Posterior vena cava (tissue), 2 donors: ENCODE measurements at regions not wholly inside any gene's neighbourhood (a gene's known extent, or its start where the extent isn't known, plus 50 kb on each side); places are given as distances from the start of the nearest gene placed in this dataset.

ENCODE experiments used
- DNase-seq: peaks from one replicate; pipeline ENCODE4 v3.0.0-alpha.2; 2020; ENCODE audit warnings: low spot score
- intact Hi-C, 2 donors: fragments of 100-400 bp; cut with DNase I; formaldehyde crosslinking; loops; one replicate each; pipeline versions ENCODE4 v1.14.1 to v1.14.2; 2022 to 2023
- donor health status: DM: yes; HTN: yes; CAD: no.
- donor health status: DM: yes; HTN: yes; CAD: no.

DNA sequence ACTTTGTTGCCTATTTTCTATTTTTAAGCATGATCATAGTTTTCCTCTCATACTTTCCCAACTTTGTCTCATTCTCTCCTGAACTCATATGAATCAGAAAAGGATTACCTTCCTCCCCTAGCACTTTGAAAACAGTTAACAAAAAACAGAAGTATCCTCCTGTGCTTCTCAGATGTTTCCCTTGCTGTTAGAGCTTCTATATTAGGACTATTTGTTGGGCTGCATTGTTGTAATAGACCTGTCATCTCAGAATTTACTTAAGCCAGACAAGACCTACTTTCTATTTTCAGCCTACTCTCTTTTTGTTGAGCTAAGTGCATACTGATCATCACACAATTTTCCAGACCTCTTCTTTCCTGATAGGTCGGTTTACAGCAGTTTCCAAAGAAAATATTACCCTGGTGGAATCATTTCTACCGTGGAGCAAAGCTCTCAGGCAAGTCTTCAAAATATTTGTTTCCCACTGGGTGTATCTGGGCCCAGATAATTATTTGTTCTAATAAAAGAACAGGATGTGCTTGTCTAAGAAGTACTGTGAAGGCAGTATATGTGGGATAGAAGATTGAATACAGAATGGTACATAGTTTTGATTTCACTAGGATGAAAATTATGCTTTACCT, 411.9 kb upstream of the KLF6 start:
- DNase-seq: no peak
- intact Hi-C loops: loop anchor here in 1 of 2 donors (5.0 to 10.0 kb wide), 2 partner anchors 382 to 950 kb away; no protein-coding TSS in a partner anchor

- intact Hi-C loops: loop anchor here in 1 of 2 donors (5.0 to 10.0 kb wide), 2 partner anchors 381 to 949 kb away; no protein-coding TSS in a partner anchor
Observed at GRCh38 chr10:4196183-4196582, 411.2 kb upstream of the KLF6 start.

GRCh38 chr10:4195213-4195612, 410.2 kb upstream of the KLF6 start:
- intact Hi-C loops: loop anchor here in 1 of 2 donors (5.0 to 10.0 kb wide), 2 partner anchors 380 to 948 kb away; no protein-coding TSS in a partner anchor
- DNase-seq: no peak

More at GRCh38 chr10:4196183-4196582, 411.2 kb upstream of the KLF6 start:
- no peak for DNase-seq

GRCh38 chr10:4194231-4194630, 409.2 kb upstream of the KLF6 start:
- intact Hi-C loops: loop anchor here in 1 of 2 donors (10.0 kb wide), 1 partner anchor 379 kb away; no protein-coding TSS in a partner anchor
- no peak for DNase-seq

DNA sequence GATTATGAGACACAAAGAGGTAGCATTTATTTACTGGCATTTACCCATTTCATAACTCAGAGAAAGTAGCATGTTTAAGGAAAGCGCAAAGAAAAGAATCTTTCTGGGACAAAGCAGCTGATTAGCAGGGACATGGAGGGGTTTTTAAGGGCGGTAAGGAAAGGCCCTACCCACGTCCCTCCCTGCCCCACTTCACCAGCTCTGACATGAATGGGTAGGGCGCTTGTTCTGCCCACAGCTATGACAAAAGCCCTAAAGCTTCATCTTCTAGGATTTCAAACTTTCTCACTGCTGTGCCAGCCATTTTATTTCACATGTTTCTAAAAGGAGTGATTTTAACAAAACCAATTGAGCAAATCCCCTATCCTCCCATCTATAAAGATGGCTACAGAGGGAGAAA, 406.9 kb upstream of the KLF6 start:
- intact Hi-C loops: loop anchor here in 1 of 2 donors (10.0 kb wide), 1 partner anchor 377 kb away; no protein-coding TSS in a partner anchor
- DNase-seq: no peak

DNA sequence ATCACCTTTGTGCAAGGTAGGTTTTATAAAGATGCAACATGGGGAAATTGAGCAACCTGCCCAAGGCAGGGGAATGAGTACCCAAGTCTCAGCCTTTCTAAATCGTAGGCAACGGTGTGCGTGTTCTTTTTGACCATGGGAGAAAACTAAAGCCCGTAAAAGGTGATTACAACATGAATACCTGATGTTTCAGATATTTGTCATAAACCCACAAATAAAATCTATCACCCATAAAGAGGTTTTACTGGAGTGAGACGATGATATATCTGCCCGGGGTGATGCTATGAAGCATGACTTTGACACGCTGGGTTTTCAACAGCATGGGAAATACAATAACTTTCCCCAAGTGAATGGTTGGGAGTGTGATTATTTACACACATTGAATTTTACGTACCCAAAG, 406.3 kb upstream of the KLF6 start:
- DNase-seq: no peak
- intact Hi-C loops: loop anchor here in 1 of 2 donors (10.0 kb wide), 1 partner anchor 377 kb away; no protein-coding TSS in a partner anchor

GRCh38 chr10:4190876-4191275, 405.9 kb upstream of the KLF6 start:
- no peak for DNase-seq
- intact Hi-C loops: loop anchor here in 1 of 2 donors (10.0 kb wide), 1 partner anchor 376 kb away; no protein-coding TSS in a partner anchor

DNA sequence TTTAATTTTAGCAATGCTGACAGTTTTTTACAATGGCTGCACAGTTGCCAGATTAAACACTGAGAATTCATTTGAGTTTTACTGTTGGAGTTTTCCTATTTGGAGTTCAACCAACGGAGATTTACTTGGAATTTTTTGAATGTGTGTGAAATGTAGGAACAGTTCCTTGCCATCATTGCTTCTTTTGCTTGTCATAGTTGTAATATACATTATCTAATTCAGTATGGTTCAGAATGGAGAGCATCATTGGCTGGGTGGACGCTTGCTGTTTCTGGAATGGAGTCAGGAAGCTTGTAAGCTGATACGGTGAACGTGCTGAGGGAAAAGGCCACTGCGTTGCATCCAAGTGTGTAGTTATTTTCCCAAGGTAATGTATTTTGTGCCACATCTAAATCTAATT, 404.3 kb upstream of the KLF6 start:
- intact Hi-C loops: no loop called here
- no peak for DNase-seq

DNA sequence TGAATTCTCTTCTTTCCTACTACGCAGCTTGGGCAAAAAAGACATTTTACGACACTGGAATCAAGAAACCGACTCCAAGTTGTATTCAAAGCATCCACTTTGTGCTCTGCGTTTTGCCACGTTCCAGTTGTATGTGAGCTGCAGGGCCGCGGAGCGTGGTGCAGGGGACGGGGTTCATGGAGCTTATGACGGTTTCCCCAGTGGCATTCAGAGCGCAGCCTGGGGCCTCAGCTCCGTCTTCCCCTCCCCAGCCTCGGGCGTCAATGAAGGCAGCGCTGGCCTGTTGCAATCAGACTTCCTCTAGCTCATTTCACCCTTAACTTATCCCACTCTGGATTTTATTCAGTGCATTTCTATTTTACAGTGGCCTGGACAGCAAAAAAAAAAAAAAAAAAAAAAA, 403.4 kb upstream of the KLF6 start:
- intact Hi-C loops: no loop called here
- DNase-seq: no peak

DNA sequence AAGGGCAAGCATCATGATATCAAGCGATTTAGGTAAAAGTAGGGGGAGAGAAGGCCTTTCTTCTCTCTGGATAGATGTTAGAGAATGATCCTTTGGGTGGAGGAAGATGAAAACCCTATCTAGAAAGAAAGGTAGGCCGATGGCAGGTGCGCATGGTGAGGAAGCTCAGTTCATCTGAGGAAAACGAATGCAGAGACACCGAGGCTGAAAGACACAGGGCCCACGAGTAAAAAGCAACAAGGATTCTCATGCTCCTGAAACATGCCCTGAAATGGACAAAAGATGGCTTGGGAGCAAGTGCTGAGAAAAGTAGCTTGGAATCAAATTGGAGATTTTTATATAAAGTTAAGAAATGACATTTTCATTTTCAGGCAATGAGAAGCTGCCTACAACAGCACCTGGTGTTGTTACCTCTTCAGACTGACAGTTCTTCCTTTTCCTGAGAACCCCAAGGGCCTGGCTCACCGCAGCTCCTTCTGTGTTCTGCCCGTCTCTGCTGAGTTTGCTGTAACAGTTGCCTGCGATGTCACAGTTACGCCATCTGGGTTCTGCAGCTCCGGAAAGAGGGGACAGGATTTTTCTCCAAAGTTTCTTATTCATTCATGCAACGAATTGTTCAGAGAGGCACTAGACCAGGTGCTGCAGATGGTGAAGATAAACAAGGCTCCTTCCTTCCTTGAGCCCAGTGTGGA, 402.0 kb upstream of the KLF6 start:
- DNase-seq: no peak
- intact Hi-C loops: no loop called here

DNA sequence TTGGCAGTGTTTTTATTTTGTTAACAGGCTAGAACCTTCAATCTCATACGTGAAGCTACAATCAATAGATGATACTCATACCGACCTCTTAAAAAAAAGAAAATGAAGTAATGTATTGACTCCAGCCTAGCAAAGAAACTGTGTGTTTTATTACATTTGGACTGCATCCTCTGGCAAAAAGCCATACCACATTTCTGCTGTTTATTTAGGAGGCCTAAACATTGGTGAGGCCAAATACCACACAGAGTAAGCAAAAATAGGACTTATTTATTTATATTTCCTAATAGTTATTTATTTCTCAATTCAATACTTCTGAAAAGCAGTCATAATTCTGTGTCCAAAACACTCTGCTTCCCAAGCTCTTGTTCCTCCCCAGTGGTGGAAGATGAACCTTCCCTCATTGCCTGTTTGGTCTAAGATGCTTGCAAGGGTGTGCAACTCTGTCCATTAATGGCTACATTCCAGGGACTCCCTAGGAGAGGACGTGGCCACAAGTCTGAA, 398.8 kb upstream of the KLF6 start:
- intact Hi-C loops: no loop called here
- DNase-seq: no peak

GRCh38 chr10:4181621-4182049, 396.6 kb upstream of the KLF6 start:
- intact Hi-C loops: no loop called here

DNA sequence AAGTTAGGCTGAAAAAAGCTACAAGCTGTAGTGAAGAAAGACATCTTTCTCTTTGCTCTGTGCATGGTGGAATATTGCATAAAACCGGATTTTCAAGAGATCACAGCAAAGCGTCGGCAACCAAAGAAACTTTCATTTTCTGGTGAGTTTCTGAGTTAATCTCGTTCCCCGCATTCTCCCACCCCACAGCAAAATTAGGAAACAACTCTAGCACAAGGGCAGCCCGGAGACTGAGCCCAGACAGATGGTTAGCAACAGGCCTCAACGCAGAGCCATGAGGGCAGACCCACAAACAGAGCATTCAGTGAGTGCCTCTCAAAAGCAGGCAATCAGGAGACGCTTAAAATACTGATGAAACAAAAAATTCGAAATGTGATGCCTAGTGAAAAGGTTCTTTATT, 396.1 kb upstream of the KLF6 start:
- no peak for DNase-seq
- intact Hi-C loops: no loop called here

More at GRCh38 chr10:4181621-4182049, 396.6 kb upstream of the KLF6 start:
- DNase-seq: no peak

GRCh38 chr10:4177791-4178190, 392.8 kb upstream of the KLF6 start:
- DNase-seq: no peak
- intact Hi-C loops: no loop called here

GRCh38 chr10:4176500-4177281, 391.7 kb upstream of the KLF6 start:
- intact Hi-C loops: no loop called here
- DNase-seq: no peak

GRCh38 chr10:4174197-4174596, 389.2 kb upstream of the KLF6 start:
- no peak for DNase-seq
- intact Hi-C loops: no loop called here

- DNase-seq: no peak
- intact Hi-C loops: no loop called here
Observed at GRCh38 chr10:4170633-4171314, 385.8 kb upstream of the KLF6 start.

- intact Hi-C loops: no loop called here
- DNase-seq: no peak
Observed at GRCh38 chr10:4170181-4170580, 385.2 kb upstream of the KLF6 start.

DNA sequence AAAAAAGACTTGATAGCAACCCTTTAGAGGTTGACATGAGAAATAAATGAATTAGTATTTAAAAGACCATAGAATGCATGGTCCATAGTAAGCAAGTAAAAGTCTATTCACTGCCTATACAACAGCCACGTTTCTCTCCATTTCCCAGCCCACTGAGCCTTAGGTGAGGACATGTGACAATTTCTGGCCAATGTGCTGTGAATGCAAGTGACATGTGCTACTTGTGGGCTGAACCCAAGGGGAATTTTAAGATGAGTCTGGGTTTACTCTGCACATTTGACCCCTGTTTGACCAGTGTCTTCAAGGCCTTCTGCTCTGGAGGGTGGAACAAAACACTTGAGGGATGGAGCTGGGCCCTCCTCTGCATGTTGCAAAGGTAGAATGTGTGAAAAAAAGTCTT, 384.4 kb upstream of the KLF6 start:
- intact Hi-C loops: no loop called here
- no peak for DNase-seq
